IMR-90 (cell line): ENCODE measurements at regions not wholly inside any gene's neighbourhood (a gene's known extent, or its start where the extent isn't known, plus 50 kb on each side); places are given as distances from the start of the nearest gene placed in this dataset.

Experiments used
- ATAC-seq: fragments of 200-7000 bp; cut with Tn5 transposase; 2 replicates; pipeline ENCODE4 v1.9.1; 2020; ENCODE audit warnings: low read depth, mild to moderate bottlenecking, moderate library complexity
- BruUV-seq: library from RNA; stranded (reverse); fragments of 400-500 nt; replicated peaks from 2 replicates; lab custom pipeline; 2021; lab: Mats Ljungman, UMichigan
- CTCF ChIA-PET: fragments of 300-600 bp; formaldehyde crosslinking; extraction: SDS; loops from one replicate; lab custom pipeline; 2021; ENCODE audit warnings: antibody characterized with exemption; lab: Yijun Ruan, JAX
- POLR2A ChIA-PET: fragments of 300-600 bp; sonication (Branson Sonifier 250); formaldehyde crosslinking; loops from one replicate; lab custom pipeline; 2022; ENCODE audit warnings: antibody characterized with exemption; ENCODE audit not compliant: unreplicated experiment; lab: Charles Lee
- DNase-seq: peaks from one replicate; pipeline ENCODE4 v3.0.0; 2013
- H2AFZ ChIP-seq: replicated peaks from 2 replicates; pipeline ENCODE3; 2013; ENCODE audit warnings: low read length, mild to moderate bottlenecking; ENCODE audit not compliant: poor library complexity
- H2AK5ac ChIP-seq: 2 replicates; pipeline ENCODE4 v1.6.1; 2013; ENCODE audit warnings: low read depth, low read length, inconsistent platforms
- H2AK9ac ChIP-seq: replicated peaks from 2 replicates; pipeline ENCODE3; 2013; ENCODE audit warnings: mild to moderate bottlenecking, low read depth, low read length, moderate library complexity; ENCODE audit not compliant: poor library complexity
- H2BK120ac ChIP-seq: 2 replicates; pipeline ENCODE4 v1.6.1; 2013; ENCODE audit warnings: low read depth, low read length, inconsistent platforms
- H2BK15ac ChIP-seq: 3 replicates; pipeline ENCODE4 v1.6.1; 2013; ENCODE audit warnings: low read depth, low read length, inconsistent platforms
- H2BK20ac ChIP-seq: 2 replicates; pipeline ENCODE4 v1.6.1; 2013; ENCODE audit warnings: low read depth, mild to moderate bottlenecking, inconsistent platforms, low read length, moderate library complexity
- H2BK5ac ChIP-seq: 2 replicates; pipeline ENCODE4 v1.6.1; 2013; ENCODE audit warnings: mild to moderate bottlenecking, low read depth, low read length, inconsistent platforms; ENCODE audit not compliant: poor library complexity, severe bottlenecking
- H3K14ac ChIP-seq: replicated peaks from 2 replicates; pipeline ENCODE4 v1.6.1; 2013; ENCODE audit warnings: low read depth, low read length, inconsistent platforms
- H3K18ac ChIP-seq: 2 replicates; pipeline ENCODE4 v1.6.1; 2013; ENCODE audit warnings: low read depth, low read length, control low read depth
- H3K23ac ChIP-seq: 2 replicates; pipeline ENCODE4 v1.6.1; 2013; ENCODE audit warnings: low read depth, low read length, inconsistent platforms
- H3K27ac ChIP-seq: 2 replicates; pipeline ENCODE4 v1.5.1; 2013; ENCODE audit warnings: mild to moderate bottlenecking, control low read depth, low read length; ENCODE audit not compliant: insufficient read depth
- H3K27me3 ChIP-seq: 2 replicates; pipeline ENCODE4 v1.6.1; 2013; ENCODE audit warnings: low read length; ENCODE audit not compliant: control insufficient read depth, insufficient read depth
- H3K36me3 ChIP-seq: 2 replicates; pipeline ENCODE4 v1.6.1; 2013; ENCODE audit warnings: low read length, mixed read lengths; ENCODE audit not compliant: control insufficient read depth, insufficient read depth
- H3K4ac ChIP-seq: 2 replicates; pipeline ENCODE4 v1.6.1; 2013; ENCODE audit warnings: low read depth, low read length, inconsistent platforms
- H3K4me1 ChIP-seq: 2 replicates; pipeline ENCODE4 v1.6.1; 2013; ENCODE audit warnings: low read length, mixed read lengths; ENCODE audit not compliant: control insufficient read depth, insufficient read depth
- H3K4me2 ChIP-seq: 2 replicates; pipeline ENCODE4 v1.6.1; 2013; ENCODE audit warnings: low read depth, mild to moderate bottlenecking, control low read depth, low read length, moderate library complexity
- H3K4me3 ChIP-seq: 2 replicates; pipeline ENCODE4 v1.5.1; 2013; ENCODE audit warnings: low read depth, mild to moderate bottlenecking, control low read depth, low read length, moderate library complexity; ENCODE audit not compliant: insufficient read depth
- H3K56ac ChIP-seq: 2 replicates; pipeline ENCODE4 v1.6.1; 2013; ENCODE audit warnings: low read length, inconsistent platforms; ENCODE audit not compliant: insufficient read depth; ENCODE audit errors: extremely low read depth
- H3K79me1 ChIP-seq, 2 experiments: 2 replicates each; pipeline ENCODE4 v1.6.1; 2013; ENCODE audit warnings: low read length in 2 of 2, inconsistent platforms in 1 of 2, low read depth in 1 of 2
- H3K9ac ChIP-seq: 2 replicates; pipeline ENCODE4 v1.6.1; 2013; ENCODE audit warnings: low read depth, low read length, control low read depth
- H3K9me1 ChIP-seq: 2 replicates; pipeline ENCODE4 v1.6.1; 2013; ENCODE audit warnings: low read length, inconsistent platforms; ENCODE audit not compliant: insufficient read depth
- H3K9me3 ChIP-seq: 2 replicates; pipeline ENCODE4 v1.6.1; 2013; ENCODE audit warnings: low read length; ENCODE audit not compliant: control insufficient read depth, insufficient read depth
- H4K20me1 ChIP-seq: 2 replicates; pipeline ENCODE4 v1.6.1; 2013; ENCODE audit warnings: low read length, inconsistent platforms; ENCODE audit not compliant: insufficient read depth
- H4K5ac ChIP-seq: 2 replicates; pipeline ENCODE4 v1.6.1; 2013; ENCODE audit warnings: mild to moderate bottlenecking, low read depth, low read length, control low read depth
- H4K8ac ChIP-seq, 2 experiments: 2 replicates each; pipeline ENCODE4 v1.6.1; 2013; ENCODE audit warnings: low read depth in 2 of 2, low read length in 2 of 2, control low read depth in 1 of 2, inconsistent platforms in 1 of 2
- H4K91ac ChIP-seq: 2 replicates; pipeline ENCODE4 v1.6.1; 2013; ENCODE audit warnings: low read depth, low read length, inconsistent platforms; ENCODE audit not compliant: insufficient read depth
- BHLHE40 ChIP-seq: fragments of 150-350 bp; IDR thresholded peaks from 2 replicates; pipeline ENCODE4 v1.6.1; 2016; ENCODE audit warnings: mild to moderate bottlenecking, low read depth, low read length
- CEBPB ChIP-seq: IDR thresholded peaks from 2 replicates; pipeline ENCODE4 v1.6.1; 2012; ENCODE audit warnings: low read depth, low read length, improper control_type of control experiment
- CTCF ChIP-seq: conservative IDR thresholded peaks from 2 replicates; pipeline ENCODE4 v1.5.1; 2012; ENCODE audit warnings: mild to moderate bottlenecking, low read depth, low read length, improper control_type of control experiment
- ELK1 ChIP-seq: fragments of 150-350 bp; IDR thresholded peaks from 2 replicates; pipeline ENCODE4 v1.6.1; 2016; ENCODE audit warnings: low read depth, mild to moderate bottlenecking, low read length, moderate library complexity, borderline replicate concordance
- FOS ChIP-seq: fragments of 150-350 bp; IDR thresholded peaks from 2 replicates; pipeline ENCODE4 v1.6.1; 2016; ENCODE audit warnings: low read depth, low read length
- MAFK ChIP-seq: IDR thresholded peaks from 2 replicates; pipeline ENCODE4 v1.6.1; 2012; ENCODE audit warnings: low read depth, low read length, improper control_type of control experiment
- MAZ ChIP-seq: IDR thresholded peaks from 2 replicates; pipeline ENCODE4 v1.6.1; 2012; ENCODE audit warnings: low read depth, mild to moderate bottlenecking, low read length, improper control_type of control experiment, moderate library complexity, borderline replicate concordance
- MXI1 ChIP-seq: IDR thresholded peaks from 2 replicates; pipeline ENCODE4 v1.6.1; 2012; ENCODE audit warnings: low read depth, mild to moderate bottlenecking, low read length, moderate library complexity, borderline replicate concordance
- NFE2L2 ChIP-seq: fragments of 150-350 bp; IDR thresholded peaks from 2 replicates; pipeline ENCODE4 v1.6.1; 2016; ENCODE audit warnings: low read depth, mild to moderate bottlenecking, low read length
- RAD21 ChIP-seq: IDR thresholded peaks from 2 replicates; pipeline ENCODE4 v1.6.1; 2012; ENCODE audit warnings: low read length, improper control_type of control experiment
- RCOR1 ChIP-seq: IDR thresholded peaks from 2 replicates; pipeline ENCODE4 v1.6.1; 2012; ENCODE audit warnings: mild to moderate bottlenecking, low read length, improper control_type of control experiment; ENCODE audit not compliant: insufficient replicate concordance
- RFX5 ChIP-seq: IDR thresholded peaks from 2 replicates; pipeline ENCODE4 v1.8.0; 2012; ENCODE audit warnings: low read depth, mild to moderate bottlenecking, low read length, moderate library complexity
- WGBS, 2 experiments: methylation state at CpG; one replicate each; pipeline versions ENCODE4 v1.1.5 to v1.1.7; 2013; ENCODE audit warnings: missing lambda C conversion rate in 2 of 2; ENCODE audit not compliant: insufficient read length in 1 of 2; ENCODE audit errors: extremely low coverage in 2 of 2; 5-methylcytosine and 5-hydroxymethylcytosine counted together
- dilution Hi-C: fragments of 300-500 bp; cut with HindIII; formaldehyde crosslinking; loops from one replicate; pipeline ENCODE4 v1.14.3; 2018; ENCODE audit warnings: low sequenced_read_pairs; ENCODE audit not compliant: unreplicated experiment
- in situ Hi-C: fragments of 300-500 bp; cut with MboI; formaldehyde crosslinking; loops from 3 replicates; pipeline ENCODE4 v1.14.3; 2019; ENCODE audit warnings: low sequenced_read_pairs, inconsistent platforms, mixed read lengths
- intact Hi-C: fragments of 100-400 bp; cut with micrococcal nuclease; formaldehyde crosslinking; loops from 2 replicates; pipeline ENCODE4 v1.10.0; 2022
- TF ChIP-seq, protein P1 (sequence below): fragments of 150-350 bp; IDR thresholded peaks from 2 replicates; pipeline ENCODE4 v1.6.1; 2017; ENCODE audit warnings: mild to moderate bottlenecking, antibody characterized with exemption, low read length, low read depth

DNA sequence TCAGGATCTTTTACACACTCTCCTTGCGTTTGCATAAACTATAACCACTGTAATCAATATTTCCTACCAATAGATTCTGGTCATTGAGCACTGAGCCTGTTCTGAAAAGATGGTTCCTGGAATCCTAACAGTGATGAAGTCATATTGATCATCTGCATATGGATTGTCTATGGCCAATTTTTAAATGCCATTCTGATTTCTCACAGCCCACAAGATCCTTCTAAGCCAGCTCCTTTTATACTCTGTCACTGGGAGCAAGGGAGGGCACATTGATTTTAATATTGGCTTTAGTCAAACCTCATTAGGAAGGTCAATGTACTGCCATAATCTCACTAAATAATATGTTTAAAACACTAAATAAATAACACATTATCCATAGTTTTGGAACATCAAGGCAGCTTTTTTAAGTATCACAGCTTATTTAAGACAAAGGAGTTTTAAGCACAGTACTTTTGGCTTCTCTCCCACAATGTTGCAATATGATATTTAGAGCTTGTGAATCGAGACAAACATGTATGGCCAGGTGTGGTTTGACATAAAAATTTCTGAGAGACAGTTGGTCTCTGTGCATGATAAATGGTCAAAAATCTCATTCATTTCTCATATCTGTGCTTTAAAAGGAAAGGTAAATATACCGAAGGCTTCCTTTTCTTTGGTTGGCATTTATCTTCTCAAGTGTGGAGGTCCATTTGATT, 267.3 kb downstream of the MTX2 start:
- Histone ChIP-seq H2AK9ac (no peak overlapping the region), H3K27me3 (peaks cover 8% of the 10 kb centered on the region), H4K8ac (no peak overlapping the region), H3K36me3 (no peaks in the 10 kb centered on the region), H3K4me2 (no peak overlapping the region), H3K79me1 (no peaks in the 10 kb centered on the region), H3K18ac (no peak overlapping the region), H3K4me1 (no peaks in the 10 kb centered on the region), H2BK5ac (no peak overlapping the region), H2AFZ (no peak overlapping the region), H3K27ac (no peak overlapping the region), H2BK15ac (no peak overlapping the region), H3K4ac (no peak overlapping the region), H3K4me3 (no peak overlapping the region), H2AK5ac (no peak overlapping the region), H3K14ac (no peak overlapping the region), H4K20me1 (no peaks in the 10 kb centered on the region), H3K56ac (no peak overlapping the region), H3K23ac (no peak overlapping the region), H3K9me3 (no peaks in the 10 kb centered on the region), H2BK120ac (no peak overlapping the region), H3K9me1 (no peaks in the 10 kb centered on the region), H4K91ac (no peak overlapping the region), H2BK20ac (no peak overlapping the region), H4K5ac (no peak overlapping the region), H3K9ac (no peak overlapping the region)
- ATAC-seq (no peak), DNase-seq (no peak)
- CTCF ChIA-PET: interaction anchor here (0.6 kb wide), 1 partner anchor 252 kb away, joined by 4 read pairs; no protein-coding TSS in a partner anchor
- TF ChIP-seq RCOR1 (no peak), MAZ (no peak), ELK1 (no peak), CTCF (no peak), FOS (no peak), MAFK (no peak), NFE2L2 (no peak), MXI1 (no peak), BHLHE40 (no peak), CEBPB (no peak), RAD21 (no peak), RFX5 (no peak)
- TF ChIP-seq, protein P1, sequence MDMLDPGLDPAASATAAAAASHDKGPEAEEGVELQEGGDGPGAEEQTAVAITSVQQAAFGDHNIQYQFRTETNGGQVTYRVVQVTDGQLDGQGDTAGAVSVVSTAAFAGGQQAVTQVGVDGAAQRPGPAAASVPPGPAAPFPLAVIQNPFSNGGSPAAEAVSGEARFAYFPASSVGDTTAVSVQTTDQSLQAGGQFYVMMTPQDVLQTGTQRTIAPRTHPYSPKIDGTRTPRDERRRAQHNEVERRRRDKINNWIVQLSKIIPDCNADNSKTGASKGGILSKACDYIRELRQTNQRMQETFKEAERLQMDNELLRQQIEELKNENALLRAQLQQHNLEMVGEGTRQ: no peak
- no TSS peak for BruUV-seq
- WGBS, 2 experiments: no CpG with 5 or more reads among the region's 3 CpGs
- in situ Hi-C loops: no loop called here
- intact Hi-C loops: no loop called here
- POLR2A ChIA-PET: no interaction called here
- dilution Hi-C loops: no loop called here
